ENCODE measurements at regions not wholly inside any gene's neighbourhood (a gene's known extent, or its start where the extent isn't known, plus 50 kb on each side); places are given as distances from the start of the nearest gene placed in this dataset.
"Not testable (repeated sequence)": the region's sequence is repeated elsewhere in the genome, so short reads cannot be mapped to it uniquely, and the experiment has no call there.

GRCh38 chr13:111629016-111629415 lies 308.6 kb downstream of the TEX29 start:
- no peak for DNase-seq

- DNase-seq: no peak
Observed at GRCh38 chr13:111629457-111629856, 309.0 kb downstream of the TEX29 start.

GRCh38 chr13:111629926-111630325 lies 309.5 kb downstream of the TEX29 start:
- no peak for DNase-seq

GRCh38 chr13:111630406-111630805 lies 310.0 kb downstream of the TEX29 start:
- no peak for DNase-seq

- DNase-seq: not testable (repeated sequence)
Observed at GRCh38 chr13:111631271-111631670, 310.8 kb downstream of the TEX29 start.

- DNase-seq: no peak
Observed at GRCh38 chr13:111632906-111633305, 312.5 kb downstream of the TEX29 start.

GRCh38 chr13:111633401-111633800 lies 313.0 kb downstream of the TEX29 start:
- DNase-seq: no peak

GRCh38 chr13:111634410-111634809 lies 314.0 kb downstream of the TEX29 start:
- DNase-seq: no peak

- DNase-seq: no peak
Observed at GRCh38 chr13:111636271-111636670, 315.8 kb downstream of the TEX29 start.

- no peak for DNase-seq
Observed at GRCh38 chr13:111636804-111637203, 316.4 kb downstream of the TEX29 start.

- DNase-seq: no peak
Observed at GRCh38 chr13:111637365-111637764, 316.9 kb downstream of the TEX29 start.

- no peak for DNase-seq
Observed at GRCh38 chr13:111638233-111638632, 317.8 kb downstream of the TEX29 start.

GRCh38 chr13:111639196-111639705 lies 318.8 kb downstream of the TEX29 start:
- DNase-seq: no peak

GRCh38 chr13:111640006-111640405 lies 319.6 kb downstream of the TEX29 start:
- DNase-seq: no peak

GRCh38 chr13:111640476-111640875 lies 320.0 kb downstream of the TEX29 start:
- no peak for DNase-seq

- no peak for DNase-seq
Observed at GRCh38 chr13:111642156-111642767, 321.8 kb downstream of the TEX29 start.

GRCh38 chr13:111644750-111645149 lies 324.3 kb downstream of the TEX29 start:
- DNase-seq: no peak

- no peak for DNase-seq
Observed at GRCh38 chr13:111645198-111645597, 324.8 kb downstream of the TEX29 start.

GRCh38 chr13:111645598-111646455 lies 325.4 kb downstream of the TEX29 start:
- no peak for DNase-seq

- DNase-seq: no peak
Observed at GRCh38 chr13:111646456-111646855, 326.0 kb downstream of the TEX29 start.

- DNase-seq: no peak
Observed at GRCh38 chr13:111648885-111649284, 328.4 kb downstream of the TEX29 start.

GRCh38 chr13:111650626-111651025 lies 330.2 kb downstream of the TEX29 start:
- DNase-seq: no peak

GRCh38 chr13:111652676-111653075 lies 332.2 kb downstream of the TEX29 start:
- DNase-seq: no peak

- no peak for DNase-seq
Observed at GRCh38 chr13:111654531-111654930, 334.1 kb downstream of the TEX29 start.

Measured in activated CD4-positive, alpha-beta T cell treated with anti-CD3 and anti-CD28 coated beads for 48 hours (primary cell).